ENCODE measurements at regions not wholly inside any gene's neighbourhood (a gene's known extent, or its start where the extent isn't known, plus 50 kb on each side); places are given as distances from the start of the nearest gene placed in this dataset.

DNA sequence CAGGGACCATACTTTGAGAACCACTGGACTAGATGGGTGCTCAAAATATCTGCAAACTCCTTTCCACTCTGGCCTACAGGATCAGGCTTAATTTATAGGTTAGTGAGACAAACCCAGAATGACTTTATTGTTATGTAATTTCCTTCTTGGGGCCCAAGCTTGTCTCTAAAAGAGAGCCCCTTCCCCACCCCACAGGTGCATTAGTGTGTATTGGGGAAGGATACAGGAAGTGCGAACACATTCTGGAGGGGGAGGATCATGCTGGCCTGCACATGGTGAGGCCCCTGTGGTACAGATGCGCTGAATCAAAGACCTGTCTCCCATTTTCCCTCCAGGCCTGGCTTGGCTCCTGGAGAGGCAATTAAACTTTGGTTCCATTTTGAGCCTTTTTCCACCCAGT lies 273.0 kb upstream of the LRTM1 start:
- no peak for TF ChIP-seq HEYL (CRISPR knock-in tag; IDR thresholded peaks at IDR 0.05)
- TF ChIP-seq ZC3H11A (IDR thresholded peaks at IDR 0.05), result no peak
